Psoas muscle (tissue), 7 donors: ENCODE measurements at regions not wholly inside any gene's neighbourhood (a gene's known extent, or its start where the extent isn't known, plus 50 kb on each side); places are given as distances from the start of the nearest gene placed in this dataset.

Experiments used
- ATAC-seq, 4 donors: fragments of 200-7000 bp; cut with Tn5 transposase; one replicate each; pipeline ENCODE4 v1.9.1; 2020; ENCODE audit warnings: moderate library complexity in 3 of 4, mild to moderate bottlenecking in 2 of 4
- DNase-seq, 2 donors: peaks; one replicate each; pipeline ENCODE4 v3.0.0-alpha.2; 2020
- H3K27ac ChIP-seq: fragments of 200-600 bp; one replicate; pipeline ENCODE4 v1.8.0; 2022
- H3K27me3 ChIP-seq, 3 donors: fragments of 200-600 bp in 1 of 3; one replicate each; pipeline versions ENCODE4 v1.6.1 to v1.8.0; 2013 to 2022; ENCODE audit warnings: low read length in 2 of 3, mild to moderate bottlenecking in 2 of 3, moderate library complexity in 1 of 3; ENCODE audit not compliant: insufficient read depth in 3 of 3
- H3K36me3 ChIP-seq, 2 donors: fragments of 200-600 bp in 1 of 2; one replicate each; pipeline versions ENCODE4 v1.6.1 to v1.8.0; 2013 to 2022; ENCODE audit warnings: low read depth in 1 of 2, mild to moderate bottlenecking in 1 of 2, moderate library complexity in 1 of 2; ENCODE audit not compliant: insufficient read depth in 1 of 2
- H3K4me1 ChIP-seq: fragments of 200-600 bp; one replicate; pipeline ENCODE4 v1.8.0; 2022
- H3K4me3 ChIP-seq: fragments of 200-600 bp; one replicate; pipeline ENCODE4 v1.8.0; 2022; ENCODE audit warnings: mild to moderate bottlenecking
- H3K9me3 ChIP-seq: fragments of 200-600 bp; one replicate; pipeline ENCODE4 v1.8.0; 2022
- WGBS, 3 donors: extraction: QIAGEN DNeasy Blood & Tissue Kit; methylation state at CpG; one replicate each; pipeline versions ENCODE4 v1.1.6 to v1.1.7; 2013; 5-methylcytosine and 5-hydroxymethylcytosine counted together
- intact Hi-C, 2 donors: fragments of 100-400 bp; cut with DNase I; formaldehyde crosslinking; loops; one replicate each; pipeline versions ENCODE4 v1.11.0 to v1.14.2; 2022
- TF ChIP-seq, protein P1 (sequence below): fragments of 200-600 bp; IDR thresholded peaks from one replicate; pipeline ENCODE4 v1.8.0; 2022; ENCODE audit warnings: antibody characterized with exemption
- donor health status: healthy with polysubstance abuse.
- donor health status: DM: no; HTN: no; CAD: no; lungs with moderate emphysema.
- donor health status: Bipolar disorder and iron deficiency.
- donor health status: healthy.
- donor health status: DM: yes; HTN: yes; CAD: no.
- donor health status: DM: no; HTN: no; CAD: no.
- donor health status: DM: yes; HTN: yes; CAD: no.

DNA sequence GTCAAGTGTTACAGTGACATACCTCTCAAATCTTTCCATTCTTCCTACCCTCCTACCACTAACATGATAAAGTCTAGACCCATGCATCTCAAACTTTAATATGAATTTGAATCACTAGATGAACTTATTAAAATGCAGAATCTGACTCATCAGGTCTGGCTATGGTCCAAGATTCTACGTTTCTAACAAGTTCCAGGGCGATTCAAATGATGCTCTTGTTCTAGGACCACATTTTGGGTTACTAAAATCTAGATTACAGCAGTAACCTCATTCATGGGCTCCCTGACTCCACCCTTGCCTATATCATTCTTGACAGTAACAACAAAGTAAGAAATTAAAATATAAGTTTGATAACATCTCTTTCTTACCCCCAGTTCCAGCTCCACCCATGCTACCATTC, 124.8 kb upstream of the LSM8 start:
- no peaks in the 10 kb centered on the region for H3K4me1 ChIP-seq
- H3K9me3 ChIP-seq, result no peaks in the 10 kb centered on the region
- intact Hi-C loops, result no loop called here
- H3K36me3 ChIP-seq, result no peaks in the 10 kb centered on the region
- no peak overlapping the region for H3K4me3 ChIP-seq
- H3K27me3 ChIP-seq, result no peaks in the 10 kb centered on the region
- TF ChIP-seq, protein P1, sequence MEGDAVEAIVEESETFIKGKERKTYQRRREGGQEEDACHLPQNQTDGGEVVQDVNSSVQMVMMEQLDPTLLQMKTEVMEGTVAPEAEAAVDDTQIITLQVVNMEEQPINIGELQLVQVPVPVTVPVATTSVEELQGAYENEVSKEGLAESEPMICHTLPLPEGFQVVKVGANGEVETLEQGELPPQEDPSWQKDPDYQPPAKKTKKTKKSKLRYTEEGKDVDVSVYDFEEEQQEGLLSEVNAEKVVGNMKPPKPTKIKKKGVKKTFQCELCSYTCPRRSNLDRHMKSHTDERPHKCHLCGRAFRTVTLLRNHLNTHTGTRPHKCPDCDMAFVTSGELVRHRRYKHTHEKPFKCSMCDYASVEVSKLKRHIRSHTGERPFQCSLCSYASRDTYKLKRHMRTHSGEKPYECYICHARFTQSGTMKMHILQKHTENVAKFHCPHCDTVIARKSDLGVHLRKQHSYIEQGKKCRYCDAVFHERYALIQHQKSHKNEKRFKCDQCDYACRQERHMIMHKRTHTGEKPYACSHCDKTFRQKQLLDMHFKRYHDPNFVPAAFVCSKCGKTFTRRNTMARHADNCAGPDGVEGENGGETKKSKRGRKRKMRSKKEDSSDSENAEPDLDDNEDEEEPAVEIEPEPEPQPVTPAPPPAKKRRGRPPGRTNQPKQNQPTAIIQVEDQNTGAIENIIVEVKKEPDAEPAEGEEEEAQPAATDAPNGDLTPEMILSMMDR, result no peak
- 64 to 73% (median 71%) methylated on average over 2 of the region's 2 CpGs for WGBS, 3 donors
- DNase-seq (no peak), ATAC-seq (no peak)
- no peak overlapping the region for H3K27ac ChIP-seq

DNA sequence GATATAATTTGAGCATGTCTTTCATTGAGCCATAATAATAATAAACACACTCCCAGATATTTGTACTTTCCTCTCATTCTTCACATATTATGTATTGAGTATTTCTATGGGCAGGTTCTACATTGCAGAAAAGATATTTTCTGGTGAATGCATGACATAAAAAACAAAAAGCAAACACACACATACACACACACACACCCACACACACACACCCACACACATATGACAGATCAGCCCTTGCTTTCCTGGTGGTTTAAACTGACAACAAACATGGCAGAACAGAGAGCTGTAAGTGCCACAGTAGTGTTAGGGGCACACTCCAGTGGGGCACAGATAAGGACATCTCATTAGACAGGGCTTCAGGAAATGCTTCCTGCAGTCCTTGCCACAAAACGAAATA, 123.3 kb upstream of the LSM8 start:
- 27 to 38% (median 37%) methylated on average over 1 of the region's 1 CpG for WGBS, 3 donors
- intact Hi-C loops, result no loop called here

DNA sequence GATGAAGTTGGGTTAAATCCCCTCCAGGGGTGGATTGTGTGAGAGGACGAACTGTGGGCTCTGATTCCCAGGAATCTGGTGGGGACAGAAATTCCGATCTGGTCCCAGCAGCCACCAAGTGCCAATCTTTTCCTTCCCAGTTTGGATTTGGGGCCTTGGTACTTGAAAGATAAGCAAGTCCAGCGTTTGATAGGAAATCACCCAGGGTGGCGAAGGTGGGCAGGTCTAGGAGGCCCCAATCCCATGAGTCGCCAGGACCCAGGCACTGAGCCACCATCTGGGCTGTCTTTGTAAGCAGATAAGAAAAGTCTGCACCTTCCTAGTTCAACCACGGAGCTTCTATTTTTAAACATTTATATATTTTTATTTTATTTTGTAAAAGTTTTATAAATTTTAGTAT, 122.6 kb upstream of the LSM8 start:
- Histone ChIP-seq H3K4me1 (no peaks in the 10 kb centered on the region), H3K36me3 (no peaks in the 10 kb centered on the region), H3K27ac (no peak overlapping the region), H3K27me3 (no peaks in the 10 kb centered on the region), H3K9me3 (no peaks in the 10 kb centered on the region), H3K4me3 (no peak overlapping the region)
- TF ChIP-seq, protein P1, result no peak
- DNase-seq, result no peak
- ATAC-seq, result no peak
- 73 to 86% (median 76%) methylated on average over 6 of the region's 6 CpGs for WGBS, 3 donors
- intact Hi-C loops, result no loop called here

More for the DNA sequence above, 123.3 kb upstream of the LSM8 start:
- no peaks in the 10 kb centered on the region for H3K27me3 ChIP-seq
- H3K27ac ChIP-seq, result no peak overlapping the region
- H3K4me1 ChIP-seq, result no peaks in the 10 kb centered on the region
- TF ChIP-seq, protein P1, result no peak
- H3K4me3 ChIP-seq, result no peak overlapping the region
- ATAC-seq (no peak), DNase-seq (no peak)
- H3K9me3 ChIP-seq, result no peaks in the 10 kb centered on the region
- H3K36me3 ChIP-seq, result no peaks in the 10 kb centered on the region

DNA sequence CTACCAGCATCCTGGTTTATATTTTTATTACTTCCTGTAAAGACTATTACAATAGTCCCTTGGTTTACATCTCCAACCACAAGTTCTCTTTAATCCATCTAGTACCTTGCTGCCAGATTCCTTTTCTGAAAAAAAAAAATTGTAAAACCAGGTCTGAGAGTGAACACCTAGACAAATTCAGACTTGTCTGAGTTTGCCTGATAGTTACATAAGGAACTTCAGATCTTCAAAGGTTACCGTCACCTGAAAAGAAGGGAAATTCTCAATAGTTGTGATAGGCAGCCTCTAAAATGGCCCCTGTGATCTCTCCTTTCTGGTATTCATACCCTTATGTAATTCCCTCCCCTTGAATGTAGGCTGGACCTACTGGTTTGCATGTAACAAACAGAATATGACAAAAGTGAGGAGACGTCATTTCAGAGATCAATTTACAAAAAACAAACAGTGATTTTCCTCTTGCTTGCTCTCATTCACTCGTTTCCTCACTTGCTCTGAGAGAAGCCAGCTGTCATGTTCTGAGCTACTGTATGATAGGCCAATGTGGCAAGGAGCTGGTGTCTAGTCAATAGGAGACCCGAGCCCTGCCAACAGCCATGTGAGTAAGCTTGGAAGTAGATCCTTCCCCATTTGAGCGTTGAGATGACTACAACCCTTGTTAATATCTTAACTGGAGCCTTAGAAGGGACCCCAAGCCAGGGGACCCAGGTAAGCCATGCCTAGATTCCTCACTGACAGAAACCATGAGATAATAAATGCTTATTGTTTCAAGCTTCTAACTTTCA, 110.9 kb upstream of the LSM8 start:
- Histone ChIP-seq H3K4me1 (no peaks in the 10 kb centered on the region), H3K27ac (no peak overlapping the region), H3K27me3 (peaks cover 0 to 2% (median 0%) of the 10 kb centered on the region in 3 donors), H3K36me3 (no peaks in the 10 kb centered on the region), H3K4me3 (no peak overlapping the region), H3K9me3 (no peaks in the 10 kb centered on the region)
- intact Hi-C loops, result no loop called here
- ATAC-seq, result no peak
- TF ChIP-seq, protein P1, result no peak
- 51 to 71% (median 52%) methylated on average over 5 of the region's 5 CpGs for WGBS, 3 donors
- DNase-seq, result no peak

DNA sequence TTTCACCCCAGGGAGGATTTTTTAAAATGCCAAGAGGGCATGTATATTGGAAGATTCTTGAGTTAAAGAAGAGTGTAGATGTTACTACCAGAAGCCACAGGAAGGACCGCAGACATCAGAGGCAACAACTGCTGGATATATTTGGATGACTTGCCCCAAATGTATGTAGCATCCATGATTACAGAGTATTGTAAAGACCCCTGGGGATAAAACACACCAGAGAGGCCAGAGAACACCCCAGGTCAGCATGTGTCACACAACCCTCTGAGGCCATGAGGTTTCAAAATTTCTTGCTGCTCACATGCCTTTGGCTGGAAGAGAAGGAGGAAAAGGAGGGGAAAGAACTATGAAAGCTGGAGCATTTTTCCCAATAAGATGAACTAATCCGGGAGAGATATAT, 108.0 kb upstream of the LSM8 start:
- intact Hi-C loops, result no loop called here
- Histone ChIP-seq H3K27me3 (peaks cover 0 to 2% (median 0%) of the 10 kb centered on the region in 3 donors), H3K27ac (no peak overlapping the region), H3K36me3 (no peaks in the 10 kb centered on the region), H3K4me1 (no peaks in the 10 kb centered on the region), H3K9me3 (no peaks in the 10 kb centered on the region), H3K4me3 (no peak overlapping the region)
- no peak for ATAC-seq
- DNase-seq, result no peak
- WGBS, 3 donors, result 82 to 86% (median 85%) methylated on average over 2 of the region's 2 CpGs
- TF ChIP-seq, protein P1, result no peak
